ENCODE measurements at regions not wholly inside any gene's neighbourhood (a gene's known extent, or its start where the extent isn't known, plus 50 kb on each side); places are given as distances from the start of the nearest gene placed in this dataset.

GRCh38 chr21:20306836-20307235 lies 691.4 kb upstream of the NCAM2 start:
- no peak for DNase-seq

GRCh38 chr21:20308586-20309315 lies 689.5 kb upstream of the NCAM2 start:
- DNase-seq: no peak

- no peak for DNase-seq
Measured at GRCh38 chr21:20311234-20311787, 686.9 kb upstream of the NCAM2 start.

- no peak for DNase-seq
Measured at GRCh38 chr21:20313013-20313412, 685.2 kb upstream of the NCAM2 start.

- no peak for DNase-seq
Measured at GRCh38 chr21:20315042-20315441, 683.2 kb upstream of the NCAM2 start.

GRCh38 chr21:20329636-20330035 lies 668.6 kb upstream of the NCAM2 start:
- no peak for DNase-seq

- DNase-seq: no peak
Measured at GRCh38 chr21:20330652-20331051, 667.6 kb upstream of the NCAM2 start.

GRCh38 chr21:20334585-20334984 lies 663.6 kb upstream of the NCAM2 start:
- DNase-seq: no peak

- no peak for DNase-seq
Measured at GRCh38 chr21:20341431-20341830, 656.8 kb upstream of the NCAM2 start.

GRCh38 chr21:20343186-20343585 lies 655.0 kb upstream of the NCAM2 start:
- DNase-seq: no peak

- no peak for DNase-seq
Measured at GRCh38 chr21:20351138-20351537, 647.1 kb upstream of the NCAM2 start.

- no peak for DNase-seq
Measured at GRCh38 chr21:20353351-20353750, 644.9 kb upstream of the NCAM2 start.

GRCh38 chr21:20373031-20373430 lies 625.2 kb upstream of the NCAM2 start:
- no peak for DNase-seq

GRCh38 chr21:20377250-20377649 lies 621.0 kb upstream of the NCAM2 start:
- no peak for DNase-seq

- DNase-seq: no peak
Measured at GRCh38 chr21:20388400-20388799, 609.8 kb upstream of the NCAM2 start.

- DNase-seq: no peak
Measured at GRCh38 chr21:20396798-20397197, 601.4 kb upstream of the NCAM2 start.

- no peak for DNase-seq
Measured at GRCh38 chr21:20404915-20405314, 593.3 kb upstream of the NCAM2 start.

GRCh38 chr21:20418353-20418752 lies 579.9 kb upstream of the NCAM2 start:
- no peak for DNase-seq

- no peak for DNase-seq
Measured at GRCh38 chr21:20419772-20420171, 578.4 kb upstream of the NCAM2 start.

GRCh38 chr21:20424943-20425342 lies 573.3 kb upstream of the NCAM2 start:
- no peak for DNase-seq

- DNase-seq: no peak
Measured at GRCh38 chr21:20425856-20426255, 572.4 kb upstream of the NCAM2 start.

GRCh38 chr21:20440338-20440737 lies 557.9 kb upstream of the NCAM2 start:
- no peak for DNase-seq

GRCh38 chr21:20443558-20444155 lies 554.6 kb upstream of the NCAM2 start:
- peak; percentile 9 for DNase-seq

GRCh38 chr21:20445971-20446370 lies 552.2 kb upstream of the NCAM2 start:
- no peak for DNase-seq

GRCh38 chr21:20451046-20451445 lies 547.2 kb upstream of the NCAM2 start:
- no peak for DNase-seq

Data from KG1 (cell line).